WTC11 (cell line): ENCODE measurements at regions not wholly inside any gene's neighbourhood (a gene's known extent, or its start where the extent isn't known, plus 50 kb on each side); places are given as distances from the start of the nearest gene placed in this dataset.

ENCODE experiments used
- ATAC-seq: fragments of 200-7000 bp; cut with Tn5 transposase; 2 replicates; pipeline ENCODE4 v1.10.0; 2021; ENCODE audit warnings: mild to moderate bottlenecking, moderate library complexity
- CTCF ChIA-PET: fragments of 300-600 bp; sonication (Branson Sonifier 250); formaldehyde crosslinking; loops from one replicate; lab custom pipeline; 2021; ENCODE audit warnings: antibody characterized with exemption; lab: Charles Lee
- POLR2A ChIA-PET: fragments of 350-600 bp; sonication (Branson Sonifier 250); formaldehyde crosslinking; loops from one replicate; lab custom pipeline; 2021; ENCODE audit warnings: antibody characterized with exemption; lab: Charles Lee
- DNase-seq: peaks from one replicate; pipeline ENCODE4 v3.0.0; 2021; ENCODE audit warnings: low spot score
- H3K27ac Mint-ChIP-seq: 2 replicates; pipeline ENCODE4 v1.8.0; 2021; ENCODE audit warnings: mixed read lengths
- H3K27me3 Mint-ChIP-seq: 2 replicates; pipeline ENCODE4 v1.8.0; 2021; ENCODE audit warnings: low read depth, mild to moderate bottlenecking, moderate library complexity, mixed read lengths
- H3K36me3 Mint-ChIP-seq: 2 replicates; pipeline ENCODE4 v1.8.0; 2021; ENCODE audit warnings: mixed read lengths
- H3K4me1 Mint-ChIP-seq: 2 replicates; pipeline ENCODE4 v1.8.0; 2022; ENCODE audit warnings: mixed read lengths
- H3K4me3 Mint-ChIP-seq: 2 replicates; pipeline ENCODE4 v1.8.0; 2021; ENCODE audit warnings: mild to moderate bottlenecking, moderate library complexity, mixed read lengths
- H3K9me3 Mint-ChIP-seq: 2 replicates; pipeline ENCODE4 v1.8.0; 2021; ENCODE audit warnings: mixed read lengths
- ATF1 ChIP-seq: sonication (generic); formaldehyde crosslinking; IDR thresholded peaks from 2 replicates; pipeline ENCODE4 v1.8.1; 2023; ENCODE audit warnings: mild to moderate bottlenecking, moderate library complexity, missing genetic modification reagents
- ATF2 ChIP-seq: sonication (generic); formaldehyde crosslinking; IDR thresholded peaks from 2 replicates; pipeline ENCODE4 v1.8.1; 2022; ENCODE audit warnings: low read depth, missing genetic modification reagents, borderline replicate concordance
- FOXJ3 ChIP-seq: sonication (generic); formaldehyde crosslinking; IDR thresholded peaks from 2 replicates; pipeline ENCODE4 v1.9.0; 2021; ENCODE audit warnings: missing genetic modification reagents, mild to moderate bottlenecking, borderline replicate concordance
- GABPB1 ChIP-seq: sonication (generic); formaldehyde crosslinking; IDR thresholded peaks from 2 replicates; pipeline ENCODE4 v1.8.1; 2023; ENCODE audit warnings: mild to moderate bottlenecking, missing genetic modification reagents
- OVOL2 ChIP-seq: fragments of 250-450 bp; sonication (Bioruptor Pico); IDR thresholded peaks from 2 replicates; pipeline ENCODE4 v1.9.0; 2021; ENCODE audit warnings: mild to moderate bottlenecking, borderline replicate concordance
- PREB ChIP-seq: sonication (generic); formaldehyde crosslinking; IDR thresholded peaks from 2 replicates; pipeline ENCODE4 v1.8.1; 2022; ENCODE audit warnings: mild to moderate bottlenecking, missing genetic modification reagents, moderate library complexity, borderline replicate concordance
- RORB ChIP-seq: fragments of 250-450 bp; sonication (Bioruptor Pico); IDR thresholded peaks from 2 replicates; pipeline ENCODE4 v1.9.0; 2021; ENCODE audit warnings: mild to moderate bottlenecking
- SMAD4 ChIP-seq: sonication (generic); formaldehyde crosslinking; IDR thresholded peaks from 2 replicates; pipeline ENCODE4 v1.8.0; 2022; ENCODE audit warnings: mild to moderate bottlenecking, missing genetic modification reagents
- TEAD4 ChIP-seq: sonication (generic); formaldehyde crosslinking; IDR thresholded peaks from 2 replicates; pipeline ENCODE4 v1.8.0; 2022; ENCODE audit warnings: mild to moderate bottlenecking, missing genetic modification reagents
- ZBTB21 ChIP-seq: sonication (generic); formaldehyde crosslinking; IDR thresholded peaks from 2 replicates; pipeline ENCODE4 v1.8.1; 2023; ENCODE audit warnings: mild to moderate bottlenecking, missing genetic modification reagents, borderline replicate concordance
- ZMAT4 ChIP-seq: fragments of 250-450 bp; sonication (Bioruptor Pico); IDR thresholded peaks from 2 replicates; pipeline ENCODE4 v1.9.0; 2021; ENCODE audit warnings: mild to moderate bottlenecking
- ZNF416 ChIP-seq: fragments of 250-450 bp; sonication (Bioruptor Pico); IDR thresholded peaks from 2 replicates; pipeline ENCODE4 v1.9.0; 2021; ENCODE audit warnings: mild to moderate bottlenecking, inconsistent platforms
- ZNF425 ChIP-seq: fragments of 250-450 bp; sonication (Bioruptor Pico); conservative IDR thresholded peaks from 2 replicates; pipeline ENCODE4 v1.9.0; 2021; ENCODE audit warnings: mild to moderate bottlenecking
- ZNF532 ChIP-seq: fragments of 250-450 bp; sonication (Bioruptor Pico); IDR thresholded peaks from 2 replicates; pipeline ENCODE4 v1.9.0; 2021; ENCODE audit warnings: mild to moderate bottlenecking, borderline replicate concordance
- ZSCAN18 ChIP-seq: fragments of 250-450 bp; sonication (Bioruptor Pico); IDR thresholded peaks from 2 replicates; pipeline ENCODE4 v2.1.2; 2022; ENCODE audit warnings: mild to moderate bottlenecking, moderate library complexity
- TF ChIP-seq, protein P1 (sequence below): sonication (generic); formaldehyde crosslinking; IDR thresholded peaks from 2 replicates; pipeline ENCODE4 v1.8.0; 2022; ENCODE audit warnings: missing genetic modification reagents
- TF ChIP-seq, protein P2 (sequence below): fragments of 250-450 bp; sonication (Bioruptor Pico); IDR thresholded peaks from 2 replicates; pipeline ENCODE4 v1.9.0; 2021; ENCODE audit warnings: moderate library complexity, mild to moderate bottlenecking, inconsistent platforms, borderline replicate concordance
- TF ChIP-seq, protein P3 (sequence below): fragments of 250-450 bp; sonication (Bioruptor Pico); IDR thresholded peaks from 2 replicates; pipeline ENCODE4 v1.8.0; 2021; ENCODE audit warnings: mild to moderate bottlenecking

DNA sequence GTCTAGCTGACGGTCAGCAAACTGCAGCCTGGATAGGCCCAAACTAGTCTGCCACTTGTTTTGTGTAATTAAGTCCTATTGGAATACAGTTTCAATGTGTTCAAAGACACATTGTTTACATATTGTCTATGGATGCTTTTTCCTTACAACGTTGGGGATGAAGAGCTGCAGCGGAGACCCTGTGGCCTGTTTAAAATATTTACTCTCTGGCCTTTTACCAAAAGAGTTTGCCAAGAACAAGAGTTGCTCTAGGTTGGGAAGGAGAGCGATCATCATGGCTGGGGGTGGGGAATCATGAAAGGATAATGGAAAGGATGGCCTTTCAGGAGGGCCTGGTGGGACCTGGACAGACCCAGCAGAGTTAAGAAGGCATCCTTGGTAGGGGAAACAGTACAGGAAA lies 274.9 kb upstream of the ZFHX3 start:
- Mint-ChIP-seq H3K4me1 (peaks cover 9% of the 10 kb centered on the region), H3K27ac (no peak overlapping the region), H3K4me3 (no peak overlapping the region), H3K36me3 (no peaks in the 10 kb centered on the region), H3K27me3 (no peaks in the 10 kb centered on the region), H3K9me3 (no peaks in the 10 kb centered on the region; the same call in 1 of the 2 replicates)
- ATAC-seq = no peak
- CTCF ChIA-PET = no interaction called here
- POLR2A ChIA-PET = no interaction called here
- no peak for DNase-seq
- TF ChIP-seq ZNF416 (CRISPR knock-in tag) (no peak), PREB (CRISPR knock-in tag) (no peak), ZNF532 (no peak), TEAD4 (CRISPR knock-in tag) (no peak), FOXJ3 (CRISPR knock-in tag) (no peak), SMAD4 (CRISPR knock-in tag) (no peak), ATF2 (CRISPR knock-in tag) (no peak), GABPB1 (CRISPR knock-in tag) (no peak), ZMAT4 (no peak), ATF1 (no peak), ZBTB21 (CRISPR knock-in tag) (no peak), RORB (CRISPR knock-in tag) (no peak), ZNF425 (CRISPR knock-in tag) (no peak), ZSCAN18 (no peak), OVOL2 (CRISPR knock-in tag) (no peak)
- TF ChIP-seq, protein P1, sequence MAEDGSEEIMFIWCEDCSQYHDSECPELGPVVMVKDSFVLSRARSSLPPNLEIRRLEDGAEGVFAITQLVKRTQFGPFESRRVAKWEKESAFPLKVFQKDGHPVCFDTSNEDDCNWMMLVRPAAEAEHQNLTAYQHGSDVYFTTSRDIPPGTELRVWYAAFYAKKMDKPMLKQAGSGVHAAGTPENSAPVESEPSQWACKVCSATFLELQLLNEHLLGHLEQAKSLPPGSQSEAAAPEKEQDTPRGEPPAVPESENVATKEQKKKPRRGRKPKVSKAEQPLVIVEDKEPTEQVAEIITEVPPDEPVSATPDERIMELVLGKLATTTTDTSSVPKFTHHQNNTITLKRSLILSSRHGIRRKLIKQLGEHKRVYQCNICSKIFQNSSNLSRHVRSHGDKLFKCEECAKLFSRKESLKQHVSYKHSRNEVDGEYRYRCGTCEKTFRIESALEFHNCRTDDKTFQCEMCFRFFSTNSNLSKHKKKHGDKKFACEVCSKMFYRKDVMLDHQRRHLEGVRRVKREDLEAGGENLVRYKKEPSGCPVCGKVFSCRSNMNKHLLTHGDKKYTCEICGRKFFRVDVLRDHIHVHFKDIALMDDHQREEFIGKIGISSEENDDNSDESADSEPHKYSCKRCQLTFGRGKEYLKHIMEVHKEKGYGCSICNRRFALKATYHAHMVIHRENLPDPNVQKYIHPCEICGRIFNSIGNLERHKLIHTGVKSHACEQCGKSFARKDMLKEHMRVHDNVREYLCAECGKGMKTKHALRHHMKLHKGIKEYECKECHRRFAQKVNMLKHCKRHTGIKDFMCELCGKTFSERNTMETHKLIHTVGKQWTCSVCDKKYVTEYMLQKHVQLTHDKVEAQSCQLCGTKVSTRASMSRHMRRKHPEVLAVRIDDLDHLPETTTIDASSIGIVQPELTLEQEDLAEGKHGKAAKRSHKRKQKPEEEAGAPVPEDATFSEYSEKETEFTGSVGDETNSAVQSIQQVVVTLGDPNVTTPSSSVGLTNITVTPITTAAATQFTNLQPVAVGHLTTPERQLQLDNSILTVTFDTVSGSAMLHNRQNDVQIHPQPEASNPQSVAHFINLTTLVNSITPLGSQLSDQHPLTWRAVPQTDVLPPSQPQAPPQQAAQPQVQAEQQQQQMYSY (CRISPR knock-in tag) = no peak
- TF ChIP-seq, protein P2, sequence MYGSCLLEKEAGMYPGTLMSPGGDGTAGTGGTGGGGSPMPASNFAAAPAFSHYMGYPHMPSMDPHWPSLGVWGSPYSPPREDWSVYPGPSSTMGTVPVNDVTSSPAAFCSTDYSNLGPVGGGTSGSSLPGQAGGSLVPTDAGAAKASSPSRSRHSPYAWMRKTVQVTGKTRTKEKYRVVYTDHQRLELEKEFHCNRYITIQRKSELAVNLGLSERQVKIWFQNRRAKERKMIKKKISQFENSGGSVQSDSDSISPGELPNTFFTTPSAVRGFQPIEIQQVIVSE (CRISPR knock-in tag) = no peak
- TF ChIP-seq, protein P3, sequence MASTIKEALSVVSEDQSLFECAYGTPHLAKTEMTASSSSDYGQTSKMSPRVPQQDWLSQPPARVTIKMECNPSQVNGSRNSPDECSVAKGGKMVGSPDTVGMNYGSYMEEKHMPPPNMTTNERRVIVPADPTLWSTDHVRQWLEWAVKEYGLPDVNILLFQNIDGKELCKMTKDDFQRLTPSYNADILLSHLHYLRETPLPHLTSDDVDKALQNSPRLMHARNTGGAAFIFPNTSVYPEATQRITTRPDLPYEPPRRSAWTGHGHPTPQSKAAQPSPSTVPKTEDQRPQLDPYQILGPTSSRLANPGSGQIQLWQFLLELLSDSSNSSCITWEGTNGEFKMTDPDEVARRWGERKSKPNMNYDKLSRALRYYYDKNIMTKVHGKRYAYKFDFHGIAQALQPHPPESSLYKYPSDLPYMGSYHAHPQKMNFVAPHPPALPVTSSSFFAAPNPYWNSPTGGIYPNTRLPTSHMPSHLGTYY (CRISPR knock-in tag) = no peak
